HepG2 (cell line): ENCODE measurements at regions not wholly inside any gene's neighbourhood (a gene's known extent, or its start where the extent isn't known, plus 50 kb on each side); places are given as distances from the start of the nearest gene placed in this dataset.

Experiments
- MYC ChIP-seq: sonication (generic); formaldehyde crosslinking; IDR thresholded peaks from 2 replicates; pipeline ENCODE4 v1.9.0; 2021; ENCODE audit warnings: missing genetic modification reagents, borderline replicate concordance
- PAX8 ChIP-seq: sonication (generic); formaldehyde crosslinking; IDR thresholded peaks from 2 replicates; pipeline ENCODE4 v1.8.0; 2022; ENCODE audit warnings: mild to moderate bottlenecking, missing genetic modification reagents, borderline replicate concordance
- SIN3A ChIP-seq: IDR thresholded peaks from 2 replicates; pipeline ENCODE4 v1.6.1; 2011; ENCODE audit warnings: low read depth, mild to moderate bottlenecking, control low read depth, low read length, borderline replicate concordance
- TAF1 ChIP-seq: sonication (generic); formaldehyde crosslinking; IDR thresholded peaks from 2 replicates; pipeline ENCODE4 v1.4.0; 2020; ENCODE audit warnings: missing genetic modification reagents
- TCF12 ChIP-seq, 2 experiments: fragments of 450-650 bp in 1 of 2; sonication (generic) in 1 of 2; formaldehyde crosslinking in 1 of 2; IDR thresholded peaks; 2 replicates each; pipeline versions ENCODE4 v1.6.1 to v1.8.0; 2017 to 2022; ENCODE audit warnings: antibody characterized with exemption in 1 of 2, mild to moderate bottlenecking in 1 of 2, missing genetic modification reagents in 1 of 2, moderate library complexity in 1 of 2
- ZFP36 ChIP-seq: fragments of 150-350 bp; IDR thresholded peaks from 2 replicates; pipeline ENCODE4 v1.6.1; 2018; ENCODE audit warnings: borderline replicate concordance, low read length, low read depth; ENCODE audit not compliant: partially characterized antibody
- ZNF3 ChIP-seq: IDR thresholded peaks from 2 replicates; pipeline ENCODE4 v1.7.0; 2017; ENCODE audit warnings: inconsistent platforms
- TF ChIP-seq, protein P1 (sequence below): sonication (generic); formaldehyde crosslinking; IDR thresholded peaks from 2 replicates; pipeline ENCODE4 v1.5.0; 2020; ENCODE audit warnings: mild to moderate bottlenecking, missing genetic modification reagents, moderate library complexity

DNA sequence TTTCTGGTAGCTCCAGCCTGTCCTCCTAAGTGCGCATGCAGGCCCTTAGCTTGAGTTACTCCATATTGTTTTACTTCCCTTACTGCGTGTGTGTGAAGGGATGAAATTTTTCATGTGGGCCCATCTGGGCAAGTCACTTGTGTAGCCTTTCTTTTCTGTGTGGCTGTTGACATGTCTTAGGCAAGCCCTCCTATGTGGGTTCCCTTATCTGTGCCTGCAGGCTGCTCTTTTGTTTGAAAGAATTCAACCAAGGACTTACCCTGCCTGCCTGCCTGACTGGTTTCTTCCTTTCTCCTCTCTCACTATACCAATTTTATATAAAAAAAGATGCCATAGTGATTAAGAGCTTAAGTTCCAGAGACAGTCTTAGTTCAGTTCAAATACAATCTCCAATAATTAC is 249.3 kb downstream of the ATG4C start:
- TF ChIP-seq TAF1 (CRISPR knock-in tag) (no peak), MYC (no peak), PAX8 (CRISPR knock-in tag) (no peak), ZFP36 (no peak), ZNF3 (CRISPR knock-in tag) (no peak), TCF12 (IDR thresholded peaks at IDR 0.05) (no peak), TCF12 (CRISPR knock-in tag; IDR thresholded peaks at IDR 0.05) (no peak), SIN3A (no peak)
- TF ChIP-seq, protein P1, sequence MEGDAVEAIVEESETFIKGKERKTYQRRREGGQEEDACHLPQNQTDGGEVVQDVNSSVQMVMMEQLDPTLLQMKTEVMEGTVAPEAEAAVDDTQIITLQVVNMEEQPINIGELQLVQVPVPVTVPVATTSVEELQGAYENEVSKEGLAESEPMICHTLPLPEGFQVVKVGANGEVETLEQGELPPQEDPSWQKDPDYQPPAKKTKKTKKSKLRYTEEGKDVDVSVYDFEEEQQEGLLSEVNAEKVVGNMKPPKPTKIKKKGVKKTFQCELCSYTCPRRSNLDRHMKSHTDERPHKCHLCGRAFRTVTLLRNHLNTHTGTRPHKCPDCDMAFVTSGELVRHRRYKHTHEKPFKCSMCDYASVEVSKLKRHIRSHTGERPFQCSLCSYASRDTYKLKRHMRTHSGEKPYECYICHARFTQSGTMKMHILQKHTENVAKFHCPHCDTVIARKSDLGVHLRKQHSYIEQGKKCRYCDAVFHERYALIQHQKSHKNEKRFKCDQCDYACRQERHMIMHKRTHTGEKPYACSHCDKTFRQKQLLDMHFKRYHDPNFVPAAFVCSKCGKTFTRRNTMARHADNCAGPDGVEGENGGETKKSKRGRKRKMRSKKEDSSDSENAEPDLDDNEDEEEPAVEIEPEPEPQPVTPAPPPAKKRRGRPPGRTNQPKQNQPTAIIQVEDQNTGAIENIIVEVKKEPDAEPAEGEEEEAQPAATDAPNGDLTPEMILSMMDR (CRISPR knock-in tag), result no peak
